Osteoblast (primary cell): ENCODE measurements at regions not wholly inside any gene's neighbourhood (a gene's known extent, or its start where the extent isn't known, plus 50 kb on each side); places are given as distances from the start of the nearest gene placed in this dataset.

Experiments used
- DNase-seq: peaks from one replicate; pipeline ENCODE4 v3.0.0; 2011; ENCODE audit warnings: low spot score, mixed read lengths; ENCODE audit not compliant: insufficient read length; ENCODE audit errors: missing footprints
- H2AFZ ChIP-seq: 2 replicates; pipeline ENCODE4 v1.6.0; 2011; ENCODE audit warnings: mild to moderate bottlenecking, low read length
- H3K27ac ChIP-seq: 2 replicates; pipeline ENCODE4 v1.5.1; 2011; ENCODE audit warnings: mild to moderate bottlenecking, low read depth, low read length, moderate library complexity
- H3K27me3 ChIP-seq: 2 replicates; pipeline ENCODE4 v1.6.0; 2012; ENCODE audit warnings: mild to moderate bottlenecking, control low read depth, inconsistent platforms, low read length, moderate library complexity; ENCODE audit not compliant: insufficient read depth
- H3K36me3 ChIP-seq: 2 replicates; pipeline ENCODE4 v1.5.1; 2011; ENCODE audit warnings: mild to moderate bottlenecking, low read length, control low read depth, moderate library complexity; ENCODE audit not compliant: insufficient read depth
- H3K4me1 ChIP-seq: 2 replicates; pipeline ENCODE4 v1.5.1; 2011; ENCODE audit warnings: mild to moderate bottlenecking, low read length, control low read depth, moderate library complexity; ENCODE audit not compliant: insufficient read depth
- H3K4me2 ChIP-seq: 2 replicates; pipeline ENCODE4 v1.6.0; 2011; ENCODE audit warnings: mild to moderate bottlenecking, low read length; ENCODE audit not compliant: insufficient read depth
- H3K4me3 ChIP-seq: fragments of 200-600 bp; sonication (generic); 3 replicates; pipeline ENCODE4 v1.5.1; 2012; ENCODE audit warnings: mild to moderate bottlenecking, low read length, inconsistent platforms; ENCODE audit not compliant: insufficient read depth
- H3K79me2 ChIP-seq: 2 replicates; pipeline ENCODE4 v1.6.0; 2012; ENCODE audit warnings: mild to moderate bottlenecking, low read length, control low read depth, inconsistent platforms; ENCODE audit not compliant: insufficient read depth
- H3K9me3 ChIP-seq: 2 replicates; pipeline ENCODE4 v1.5.1; 2011; ENCODE audit warnings: low read depth, low read length, control low read depth
- H4K20me1 ChIP-seq: 2 replicates; pipeline ENCODE4 v1.6.0; 2012; ENCODE audit warnings: mild to moderate bottlenecking, low read length, control low read depth; ENCODE audit not compliant: insufficient read depth
- CTCF ChIP-seq: IDR thresholded peaks from 2 replicates; pipeline ENCODE4 v1.5.1; 2011; ENCODE audit warnings: mild to moderate bottlenecking, low read depth, low read length, moderate library complexity; ENCODE audit errors: extremely low read depth

DNA sequence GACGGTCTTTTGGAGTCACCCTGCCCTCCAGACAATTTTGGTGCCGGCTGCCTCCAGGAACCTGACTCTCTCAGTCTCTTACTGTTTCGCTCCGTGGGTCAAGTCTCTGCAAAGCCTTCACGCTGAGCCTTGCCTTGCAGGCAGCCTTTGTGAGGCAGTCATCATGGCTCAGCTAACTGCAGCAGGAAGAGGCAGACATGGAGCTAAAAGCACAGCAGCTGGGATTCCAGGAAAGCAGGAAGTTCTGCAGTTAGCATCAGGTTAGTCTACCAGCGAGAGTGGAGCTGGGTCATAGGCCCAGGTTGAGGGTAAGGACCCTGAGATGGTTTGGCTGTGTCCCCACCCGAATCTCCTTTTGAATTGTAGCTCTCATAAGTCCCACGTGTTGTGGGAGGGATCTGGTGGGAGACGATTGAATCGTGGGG is 305.4 kb downstream of the PCNX1 start:
- no peak overlapping the region for H3K4me3 ChIP-seq
- H3K36me3 ChIP-seq: no peaks in the 10 kb centered on the region
- H2AFZ ChIP-seq: peak overlapping the region; percentile 77
- no peaks in the 10 kb centered on the region for H4K20me1 ChIP-seq
- H3K79me2 ChIP-seq: no peaks in the 10 kb centered on the region
- H3K9me3 ChIP-seq: no peaks in the 10 kb centered on the region
- H3K4me2 ChIP-seq: no peak overlapping the region
- H3K27ac ChIP-seq: no peak overlapping the region
- no peaks in the 10 kb centered on the region for H3K27me3 ChIP-seq
- H3K4me1 ChIP-seq: no peaks in the 10 kb centered on the region
- DNase-seq: no peak
- no peak for TF ChIP-seq CTCF

DNA sequence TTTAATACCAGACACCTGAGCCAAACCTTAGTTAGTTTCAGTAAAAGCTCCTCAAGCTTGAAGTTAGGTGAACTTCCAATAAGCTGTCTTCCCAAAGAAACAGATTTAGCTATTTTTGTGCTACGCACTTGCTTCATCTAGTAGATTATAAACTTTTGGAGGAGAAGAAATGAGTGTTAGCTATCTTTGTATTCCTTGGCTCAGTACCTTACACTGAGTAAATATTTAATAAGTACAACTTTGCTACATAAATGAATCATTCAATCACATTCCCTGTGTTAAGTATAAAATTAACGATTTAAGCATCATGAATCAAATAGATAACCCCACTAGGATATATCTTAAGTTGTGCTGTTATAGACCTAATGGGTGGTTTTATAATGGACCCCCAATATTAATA is 307.0 kb downstream of the PCNX1 start:
- H3K9me3 ChIP-seq: no peaks in the 10 kb centered on the region
- H3K4me3 ChIP-seq: no peak overlapping the region
- H3K4me1 ChIP-seq: peaks cover 3% of the 10 kb centered on the region
- DNase-seq: no peak
- H3K4me2 ChIP-seq: no peak overlapping the region
- H3K36me3 ChIP-seq: no peaks in the 10 kb centered on the region
- no peaks in the 10 kb centered on the region for H3K79me2 ChIP-seq
- no peak overlapping the region for H3K27ac ChIP-seq
- no peak overlapping the region for H2AFZ ChIP-seq
- TF ChIP-seq CTCF: no peak
- no peaks in the 10 kb centered on the region for H4K20me1 ChIP-seq
- H3K27me3 ChIP-seq: no peaks in the 10 kb centered on the region

DNA sequence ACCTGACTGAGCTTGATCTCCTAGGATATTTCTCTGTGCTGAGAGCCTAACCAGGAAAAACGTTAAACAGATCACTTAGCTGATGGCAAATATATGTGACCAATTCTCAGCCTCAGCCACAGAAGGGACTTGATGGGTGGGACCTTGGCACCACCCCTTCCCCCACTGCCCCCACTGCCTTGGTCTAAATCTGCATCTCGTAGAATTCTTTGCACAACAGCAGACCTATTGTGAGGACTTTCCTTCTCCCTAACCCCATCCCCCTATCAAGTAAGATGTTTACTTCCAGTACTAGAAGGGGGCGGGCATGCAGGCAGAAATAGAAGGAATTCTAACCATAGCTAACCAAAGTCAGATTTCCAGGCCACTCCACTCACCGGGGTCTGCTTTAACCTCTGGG is 313.2 kb downstream of the PCNX1 start:
- Histone ChIP-seq H3K27me3 (no peaks in the 10 kb centered on the region), H4K20me1 (no peaks in the 10 kb centered on the region), H3K4me2 (no peak overlapping the region), H3K4me1 (peaks cover 6% of the 10 kb centered on the region), H2AFZ (no peak overlapping the region), H3K79me2 (no peaks in the 10 kb centered on the region), H3K36me3 (no peaks in the 10 kb centered on the region), H3K4me3 (no peak overlapping the region), H3K9me3 (no peaks in the 10 kb centered on the region), H3K27ac (no peak overlapping the region)
- no peak for TF ChIP-seq CTCF
- no peak for DNase-seq

DNA sequence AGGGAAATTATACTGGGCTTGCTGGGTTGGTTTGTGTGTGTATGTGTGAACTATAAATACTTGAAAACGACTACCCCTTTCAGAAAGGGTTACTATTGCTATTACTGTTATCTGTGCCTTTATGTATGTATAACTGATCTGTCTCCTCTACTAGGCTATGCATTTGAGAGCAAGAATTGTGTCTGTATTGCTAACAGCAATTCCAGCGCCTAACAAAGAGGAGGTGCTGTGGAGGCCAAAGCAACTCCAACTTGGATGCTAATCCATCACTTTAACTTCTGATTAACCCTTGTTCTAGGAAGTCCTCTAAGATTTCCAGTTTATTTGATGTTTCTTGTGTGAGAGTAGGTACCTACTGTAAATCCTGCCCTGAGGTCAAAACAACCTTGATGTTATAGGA is 313.9 kb downstream of the PCNX1 start:
- no peak for TF ChIP-seq CTCF
- Histone ChIP-seq H3K4me1 (peaks cover 6% of the 10 kb centered on the region), H3K36me3 (no peaks in the 10 kb centered on the region), H3K27me3 (no peaks in the 10 kb centered on the region), H3K4me2 (no peak overlapping the region), H3K9me3 (no peaks in the 10 kb centered on the region), H3K4me3 (no peak overlapping the region), H3K79me2 (no peaks in the 10 kb centered on the region), H3K27ac (no peak overlapping the region), H2AFZ (no peak overlapping the region), H4K20me1 (no peaks in the 10 kb centered on the region)
- DNase-seq: no peak
